Central memory CD8-positive, alpha-beta T cell (primary cell): ENCODE measurements at regions not wholly inside any gene's neighbourhood (a gene's known extent, or its start where the extent isn't known, plus 50 kb on each side); places are given as distances from the start of the nearest gene placed in this dataset.
"Not testable (repeated sequence)": the region's sequence is repeated elsewhere in the genome, so short reads cannot be mapped to it uniquely, and the experiment has no call there.

Experiments used
- ATAC-seq: fragments of 150-1000 bp; cut with Tn5 transposase; replicated peaks from 2 replicates; pipeline ENCODE4 v1.10.0; 2022; ENCODE audit warnings: mild to moderate bottlenecking, moderate FRiP score, moderate number of reproducible peaks; ENCODE audit not compliant: poor library complexity, severe bottlenecking; ENCODE audit errors: extremely low read depth
- DNase-seq, 2 donors: peaks; one replicate each; pipeline ENCODE4 v3.0.0; 2021; ENCODE audit warnings: low spot score in 2 of 2
- H3K27ac Mint-ChIP-seq: one replicate; pipeline ENCODE4 v1.8.0; 2022; ENCODE audit warnings: low read depth, mild to moderate bottlenecking, moderate library complexity, mixed read lengths
- H3K27me3 Mint-ChIP-seq: one replicate; pipeline ENCODE4 v1.8.0; 2022; ENCODE audit warnings: mixed read lengths
- H3K36me3 Mint-ChIP-seq: one replicate; pipeline ENCODE4 v1.8.0; 2022; ENCODE audit warnings: mild to moderate bottlenecking, moderate library complexity, mixed read lengths; ENCODE audit not compliant: insufficient read depth
- H3K4me1 Mint-ChIP-seq: one replicate; pipeline ENCODE4 v1.8.0; 2022; ENCODE audit warnings: mixed read lengths
- H3K4me3 Mint-ChIP-seq: one replicate; pipeline ENCODE4 v1.8.0; 2022; ENCODE audit warnings: mild to moderate bottlenecking, moderate library complexity, mixed read lengths
- H3K9me3 Mint-ChIP-seq: one replicate; pipeline ENCODE4 v1.8.0; 2022; ENCODE audit warnings: mixed read lengths

DNA sequence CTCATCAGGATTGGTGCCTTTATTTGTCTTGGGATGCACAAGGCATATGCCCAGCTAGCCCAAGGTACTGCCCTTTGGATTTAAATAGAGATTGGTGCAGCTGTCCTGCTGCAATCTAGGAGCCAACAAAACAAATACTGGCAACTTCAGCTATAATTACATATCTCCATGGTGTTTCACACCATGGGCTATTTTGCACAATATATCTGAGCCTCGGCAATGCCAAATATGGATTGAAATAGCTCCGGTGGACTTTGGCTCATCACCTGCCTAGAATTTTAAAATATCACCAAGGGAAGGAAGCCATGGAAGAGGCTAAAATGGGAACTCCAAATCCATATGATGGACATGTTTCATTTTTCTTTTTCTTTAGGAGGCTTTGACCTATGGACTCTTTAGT, 367.8 kb upstream of the UMPS start:
- Mint-ChIP-seq H3K4me1 (no peaks in the 10 kb centered on the region), H3K27me3 (peaks cover 5% of the 10 kb centered on the region), H3K4me3 (no peak overlapping the region), H3K27ac (no peak overlapping the region), H3K9me3 (peaks cover 2% of the 10 kb centered on the region), H3K36me3 (no peaks in the 10 kb centered on the region)
- no peak for DNase-seq
- no peak for ATAC-seq

DNA sequence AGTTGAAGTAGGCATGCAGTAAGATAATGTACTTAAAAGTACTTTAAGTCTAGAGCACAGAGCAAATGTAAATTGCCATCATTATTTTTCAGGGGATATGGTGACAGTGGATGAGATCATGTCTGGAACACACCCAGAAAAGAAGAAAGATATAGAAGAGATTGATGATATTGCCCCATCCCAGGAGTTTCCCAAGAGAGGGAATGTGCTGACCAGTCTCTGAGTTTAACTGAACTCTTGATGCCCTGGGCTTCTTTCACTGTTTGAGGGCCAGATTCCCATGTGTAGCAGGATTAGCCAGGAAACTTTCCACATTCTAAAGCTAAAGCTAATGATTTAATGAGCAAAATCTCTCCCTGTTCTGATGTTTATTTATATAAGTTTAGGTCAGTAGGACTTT, 366.8 kb upstream of the UMPS start:
- Mint-ChIP-seq H3K36me3 (no peaks in the 10 kb centered on the region), H3K27me3 (no peaks in the 10 kb centered on the region), H3K4me3 (no peak overlapping the region), H3K4me1 (no peaks in the 10 kb centered on the region), H3K27ac (no peak overlapping the region), H3K9me3 (no peaks in the 10 kb centered on the region)
- DNase-seq (no peak), ATAC-seq (no peak)

DNA sequence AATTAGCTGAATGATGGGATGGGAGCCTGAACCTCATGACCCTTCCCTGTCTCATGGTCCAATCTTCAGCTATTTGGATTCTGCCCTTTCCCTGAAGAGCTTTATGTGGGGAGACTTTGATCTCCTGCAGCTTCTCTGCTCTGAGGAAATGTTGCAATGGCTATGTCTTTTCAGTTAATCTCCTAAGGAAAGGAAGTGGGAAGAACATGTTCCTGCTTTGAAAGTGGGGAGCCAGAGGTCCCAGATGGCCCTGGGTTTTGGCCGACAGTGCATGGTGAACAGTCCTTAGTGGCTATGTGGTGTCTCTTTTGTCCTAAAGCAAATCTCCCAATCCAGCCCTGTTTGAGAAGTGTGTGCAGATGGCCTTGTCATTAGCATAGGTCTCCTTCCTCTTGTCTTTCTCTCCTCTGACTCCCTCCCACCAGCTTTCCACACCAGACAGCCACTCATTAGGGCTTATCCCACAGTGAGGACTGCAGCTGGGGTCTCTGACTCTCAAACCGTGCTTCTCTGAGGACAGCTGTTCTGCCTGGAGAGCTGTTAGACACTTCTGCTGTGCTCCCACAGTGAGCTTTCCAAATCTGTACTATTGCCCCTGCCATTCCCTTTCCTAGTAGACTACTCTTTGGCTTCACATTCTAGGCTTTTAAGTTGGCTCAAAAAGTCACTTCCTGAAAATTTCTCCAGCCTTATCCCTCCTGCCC, 365.8 kb upstream of the UMPS start:
- DNase-seq, result no peak
- H3K9me3 Mint-ChIP-seq, result no peaks in the 10 kb centered on the region
- no peaks in the 10 kb centered on the region for H3K4me1 Mint-ChIP-seq
- no peaks in the 10 kb centered on the region for H3K27me3 Mint-ChIP-seq
- no peak overlapping the region for H3K4me3 Mint-ChIP-seq
- no peak overlapping the region for H3K27ac Mint-ChIP-seq
- ATAC-seq, result no peak
- H3K36me3 Mint-ChIP-seq, result no peaks in the 10 kb centered on the region

DNA sequence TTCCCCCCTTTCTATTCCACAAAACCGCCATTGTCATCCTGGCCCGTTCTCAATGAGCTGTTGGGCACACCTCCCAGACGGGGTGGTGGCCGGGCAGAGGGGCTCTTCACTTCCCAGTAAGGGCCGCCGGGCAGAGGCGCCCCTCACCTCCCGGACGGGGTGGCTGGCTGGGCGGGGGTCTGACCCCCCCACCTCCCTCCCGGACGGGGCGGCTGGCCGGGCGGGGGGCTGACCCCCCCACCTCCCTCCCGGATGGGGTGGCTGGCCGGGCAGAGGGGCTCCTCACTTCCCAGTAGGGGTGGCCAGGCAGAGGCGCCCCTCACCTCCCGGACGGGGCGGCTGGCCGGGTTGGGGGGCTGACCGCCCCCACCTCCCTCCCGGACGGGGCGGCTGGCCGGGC, 363.6 kb upstream of the UMPS start:
- H3K4me3 Mint-ChIP-seq, H3K4me1 Mint-ChIP-seq, H3K27me3 Mint-ChIP-seq, H3K36me3 Mint-ChIP-seq, H3K27ac Mint-ChIP-seq, ATAC-seq, DNase-seq, H3K9me3 Mint-ChIP-seq: not testable (repeated sequence)

DNA sequence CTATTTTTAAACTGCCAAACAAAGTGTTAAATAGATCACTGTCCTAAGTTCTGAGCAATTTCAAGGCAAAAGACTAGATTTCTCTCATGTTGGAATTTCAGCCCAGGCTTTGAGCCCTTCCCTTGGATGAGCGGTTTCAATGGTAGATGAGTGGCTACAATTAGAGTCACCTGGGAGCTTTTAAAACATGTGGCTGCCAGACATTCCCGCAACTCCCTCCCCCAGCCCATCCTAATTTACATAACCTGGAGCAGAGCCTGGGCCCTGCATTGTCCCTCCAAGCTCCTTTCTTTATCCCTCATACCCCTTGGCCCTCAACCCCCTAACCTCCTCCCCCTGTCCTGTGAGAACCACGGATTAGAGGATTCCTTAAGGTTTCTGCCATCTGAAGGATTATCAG, 357.5 kb upstream of the UMPS start:
- no peak overlapping the region for H3K4me3 Mint-ChIP-seq
- no peak for ATAC-seq
- peaks cover 40% of the 10 kb centered on the region for H3K27me3 Mint-ChIP-seq
- DNase-seq, result no peak
- H3K27ac Mint-ChIP-seq, result no peak overlapping the region
- no peaks in the 10 kb centered on the region for H3K4me1 Mint-ChIP-seq
- no peaks in the 10 kb centered on the region for H3K9me3 Mint-ChIP-seq
- no peaks in the 10 kb centered on the region for H3K36me3 Mint-ChIP-seq

DNA sequence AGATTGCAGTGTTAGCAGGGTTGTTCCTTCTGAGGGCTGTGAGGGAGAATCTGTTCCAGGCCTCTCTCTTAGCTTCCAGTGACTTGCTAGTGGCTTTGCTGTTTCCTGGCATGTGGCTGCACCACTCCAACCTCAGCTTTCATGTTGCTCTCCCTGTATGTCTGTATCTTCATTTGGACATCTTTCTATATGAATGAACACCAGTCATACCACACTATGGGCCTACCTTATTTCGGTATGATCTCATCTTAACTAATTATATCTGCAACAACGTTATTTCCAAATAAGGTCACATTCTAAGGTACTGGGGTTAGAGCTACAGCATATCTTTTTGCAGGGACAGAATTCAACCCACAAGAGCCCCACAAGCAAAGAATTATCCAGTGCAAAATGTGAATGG, 356.7 kb upstream of the UMPS start:
- no peak overlapping the region for H3K4me3 Mint-ChIP-seq
- DNase-seq (no peak), ATAC-seq (no peak)
- H3K36me3 Mint-ChIP-seq, result no peaks in the 10 kb centered on the region
- H3K9me3 Mint-ChIP-seq, result no peaks in the 10 kb centered on the region
- peaks cover 48% of the 10 kb centered on the region for H3K27me3 Mint-ChIP-seq
- H3K27ac Mint-ChIP-seq, result no peak overlapping the region
- no peaks in the 10 kb centered on the region for H3K4me1 Mint-ChIP-seq

DNA sequence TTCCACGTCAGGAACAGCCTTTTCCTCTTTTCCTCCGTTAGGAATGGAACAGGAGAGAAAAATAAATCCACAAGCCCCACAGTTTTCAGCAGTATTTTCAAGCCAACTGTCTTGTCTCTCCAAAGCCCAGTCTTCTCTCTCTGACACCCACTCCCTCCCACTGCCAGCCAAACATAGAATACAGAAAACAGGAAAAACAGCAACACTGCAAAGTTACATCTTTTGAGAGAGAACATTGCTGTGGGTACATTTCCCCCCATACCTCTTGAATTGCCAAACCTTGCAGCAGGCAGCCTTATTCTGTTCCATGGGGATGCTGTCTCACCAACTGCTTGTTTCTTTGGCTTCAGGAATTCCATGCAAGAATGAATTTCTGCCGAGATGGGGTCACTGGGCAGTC, 355.7 kb upstream of the UMPS start:
- DNase-seq, result no peak
- no peak for ATAC-seq
- H3K9me3 Mint-ChIP-seq, result no peaks in the 10 kb centered on the region
- no peaks in the 10 kb centered on the region for H3K36me3 Mint-ChIP-seq
- H3K4me1 Mint-ChIP-seq, result no peaks in the 10 kb centered on the region
- H3K27ac Mint-ChIP-seq, result no peak overlapping the region
- H3K4me3 Mint-ChIP-seq, result no peak overlapping the region
- peaks cover 55% of the 10 kb centered on the region for H3K27me3 Mint-ChIP-seq

DNA sequence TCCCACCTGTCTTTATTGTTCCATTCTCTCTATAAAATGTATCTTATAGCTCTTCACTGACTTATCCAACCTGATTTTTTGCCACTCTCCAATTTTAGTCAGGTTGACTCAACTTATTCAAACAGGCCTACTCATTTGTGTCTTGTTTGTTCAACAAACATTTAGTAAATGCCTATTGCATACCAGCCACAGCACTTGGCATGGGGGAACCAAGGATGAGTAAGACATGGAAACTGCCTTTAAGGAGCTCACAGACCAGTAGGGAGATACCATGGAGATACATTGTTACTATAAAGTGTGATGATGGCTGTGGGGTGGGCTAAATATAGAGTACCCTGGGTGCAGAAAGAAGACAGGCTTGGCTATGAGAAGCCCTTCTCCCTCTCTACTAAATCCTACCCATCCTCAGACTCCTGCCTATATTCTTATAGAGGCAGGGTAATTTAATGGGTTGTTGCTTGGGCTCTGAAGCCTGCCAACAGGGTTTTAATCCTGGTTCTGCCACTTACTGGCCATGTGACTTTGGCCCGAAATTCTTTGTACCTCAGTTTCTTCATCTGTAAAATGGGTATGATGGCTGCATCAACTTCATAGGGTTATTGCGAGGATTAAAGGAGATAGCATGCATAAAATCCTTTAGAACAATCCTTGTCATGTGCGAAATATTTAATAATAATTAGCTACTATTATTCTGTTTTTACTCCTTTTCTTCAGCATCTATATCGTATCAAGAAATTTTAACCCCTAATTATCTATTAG, 348.5 kb upstream of the UMPS start:
- peaks cover 75% of the 10 kb centered on the region for H3K27me3 Mint-ChIP-seq
- no peaks in the 10 kb centered on the region for H3K36me3 Mint-ChIP-seq

DNA sequence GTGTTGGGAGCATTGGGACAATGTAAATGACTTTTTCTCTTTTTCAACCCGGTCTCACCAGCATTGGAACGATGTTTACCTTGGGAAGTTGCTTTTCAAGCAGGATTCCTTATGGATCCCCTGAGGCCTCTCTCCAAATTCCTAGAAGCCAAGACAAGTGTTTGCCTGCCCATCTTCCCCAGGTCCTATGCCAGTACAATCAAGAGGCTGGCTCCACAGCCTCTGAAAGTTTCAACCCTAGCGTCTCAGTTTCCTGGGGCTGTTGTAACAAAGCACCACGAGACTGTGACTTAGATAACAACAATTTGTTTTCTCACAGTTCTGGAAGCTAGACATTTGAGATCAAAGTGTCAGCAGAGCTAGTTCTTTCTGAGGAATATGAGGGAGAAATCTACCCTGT, 347.2 kb upstream of the UMPS start:
- Mint-ChIP-seq H3K4me3 (no peak overlapping the region), H3K4me1 (no peaks in the 10 kb centered on the region), H3K27ac (no peak overlapping the region), H3K9me3 (no peaks in the 10 kb centered on the region), H3K27me3 (peaks cover 79% of the 10 kb centered on the region), H3K36me3 (no peaks in the 10 kb centered on the region)
- ATAC-seq (no peak), DNase-seq (no peak)

More for the DNA sequence above, 348.5 kb upstream of the UMPS start:
- Mint-ChIP-seq H3K9me3 (no peaks in the 10 kb centered on the region), H3K4me3 (no peak overlapping the region), H3K27ac (no peak overlapping the region), H3K4me1 (no peaks in the 10 kb centered on the region)
- DNase-seq, result no peak
- ATAC-seq, result no peak

DNA sequence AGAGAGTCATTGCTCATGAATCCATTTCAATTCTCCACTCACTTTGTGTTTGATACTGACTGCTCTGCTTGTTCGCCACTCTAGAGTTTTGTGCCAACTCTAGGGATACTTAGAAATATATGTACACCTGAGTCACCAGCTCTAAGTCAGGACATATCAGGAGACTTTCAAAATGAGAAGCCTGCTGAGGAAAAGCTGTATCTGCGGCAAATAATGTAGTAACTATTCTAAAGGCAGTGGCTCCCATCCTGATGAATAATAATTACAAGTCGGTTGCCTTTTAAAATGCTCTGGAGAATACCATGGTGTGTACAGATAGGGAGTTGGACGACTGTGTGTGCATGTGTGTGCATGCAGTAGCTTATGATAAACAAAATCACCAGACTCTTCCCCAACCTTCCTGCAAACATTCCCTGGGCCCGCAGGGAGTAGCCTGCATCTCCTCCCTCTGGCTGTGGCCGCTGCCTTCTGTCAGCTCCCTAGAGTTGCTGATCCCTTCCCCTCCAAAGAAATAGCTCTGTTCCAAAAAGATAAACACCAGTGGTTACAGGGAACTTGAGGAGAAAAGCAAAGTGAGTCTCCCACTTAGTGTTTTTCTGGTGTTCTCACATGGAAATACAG, 346.3 kb upstream of the UMPS start:
- ATAC-seq, result no peak
- H3K36me3 Mint-ChIP-seq, result no peaks in the 10 kb centered on the region
- H3K27ac Mint-ChIP-seq, result no peak overlapping the region
- peaks cover 79% of the 10 kb centered on the region for H3K27me3 Mint-ChIP-seq
- no peaks in the 10 kb centered on the region for H3K4me1 Mint-ChIP-seq
- no peak overlapping the region for H3K4me3 Mint-ChIP-seq
- DNase-seq, result no peak
- no peaks in the 10 kb centered on the region for H3K9me3 Mint-ChIP-seq

DNA sequence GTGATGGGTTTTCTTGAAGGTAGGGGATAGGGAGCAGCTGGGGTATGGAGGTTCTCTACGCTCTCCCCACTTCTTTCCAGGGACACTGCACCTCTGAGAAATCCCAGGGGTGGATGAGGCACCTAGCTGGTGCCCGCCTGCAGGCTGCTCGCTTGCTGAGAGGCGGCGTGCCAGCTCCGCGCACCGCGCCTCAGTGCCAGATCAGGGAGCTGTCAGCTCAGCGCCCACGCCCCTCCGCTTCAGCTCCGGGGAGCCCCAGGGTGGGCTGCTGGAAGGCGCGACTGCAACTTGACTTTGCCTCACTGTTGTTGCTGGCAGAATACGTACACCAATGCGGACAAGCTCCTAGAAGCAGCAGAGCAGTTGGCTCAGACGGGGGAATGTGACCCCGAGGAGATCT, 345.7 kb upstream of the UMPS start:
- H3K27me3 Mint-ChIP-seq, result peaks cover 81% of the 10 kb centered on the region
- no peaks in the 10 kb centered on the region for H3K9me3 Mint-ChIP-seq
- no peak overlapping the region for H3K4me3 Mint-ChIP-seq
- DNase-seq, result no peak
- H3K36me3 Mint-ChIP-seq, result no peaks in the 10 kb centered on the region
- H3K27ac Mint-ChIP-seq, result no peak overlapping the region
- no peaks in the 10 kb centered on the region for H3K4me1 Mint-ChIP-seq
- ATAC-seq, result no peak

DNA sequence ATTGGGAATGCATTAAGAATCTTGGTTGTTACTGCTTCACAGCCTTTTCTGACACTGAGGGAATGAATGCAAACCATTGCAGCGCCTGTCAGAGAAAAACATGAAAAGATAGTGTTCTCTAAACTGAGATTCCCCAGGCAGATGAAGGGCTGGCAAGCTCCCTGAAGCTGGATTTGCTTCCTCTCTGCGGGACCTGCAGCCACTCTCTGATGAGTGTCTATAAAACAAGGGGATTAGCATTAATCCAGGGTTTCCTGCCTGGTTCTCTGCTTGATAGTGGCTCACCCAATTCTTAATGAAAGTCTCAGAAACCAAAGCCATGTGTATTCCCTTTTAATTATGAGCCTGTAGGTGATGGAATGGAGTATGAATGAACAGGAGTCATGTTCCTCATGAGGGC, 344.3 kb upstream of the UMPS start:
- peaks cover 74% of the 10 kb centered on the region for H3K27me3 Mint-ChIP-seq
- no peak overlapping the region for H3K4me3 Mint-ChIP-seq
- H3K27ac Mint-ChIP-seq, result no peak overlapping the region
- no peak for ATAC-seq
- no peaks in the 10 kb centered on the region for H3K9me3 Mint-ChIP-seq
- no peaks in the 10 kb centered on the region for H3K36me3 Mint-ChIP-seq
- H3K4me1 Mint-ChIP-seq, result no peaks in the 10 kb centered on the region
- no peak for DNase-seq

DNA sequence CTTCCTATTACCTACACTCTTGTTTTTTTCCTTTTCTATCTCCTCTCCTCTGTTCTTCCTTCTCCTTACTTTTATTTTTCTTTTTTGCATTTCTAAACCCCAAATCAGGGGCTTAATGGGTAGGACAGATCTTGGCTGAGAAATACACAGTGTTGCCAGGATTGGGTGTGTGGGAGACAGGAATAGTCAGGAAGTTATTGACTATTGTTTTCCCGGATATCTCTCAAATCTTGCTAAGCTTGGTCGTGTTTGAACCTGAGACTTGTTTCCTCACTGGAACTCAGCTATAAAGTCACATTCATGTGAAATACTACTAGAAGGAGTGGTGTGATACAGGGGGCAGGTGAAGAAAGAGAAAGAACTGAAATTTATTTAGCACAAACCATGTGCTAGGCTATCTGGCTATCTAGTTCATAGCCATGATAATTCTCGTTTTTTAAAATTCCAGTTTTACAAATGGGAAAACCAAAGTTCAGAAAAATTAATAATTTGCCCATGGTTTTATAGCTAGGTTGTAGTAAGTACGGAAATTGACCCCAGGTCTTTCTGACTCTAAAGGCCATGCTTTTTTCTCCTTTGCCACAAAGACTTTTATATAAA, 343.2 kb upstream of the UMPS start:
- Mint-ChIP-seq H3K27me3 (peaks cover 78% of the 10 kb centered on the region), H3K36me3 (no peaks in the 10 kb centered on the region), H3K4me1 (no peaks in the 10 kb centered on the region), H3K4me3 (no peak overlapping the region), H3K27ac (no peak overlapping the region), H3K9me3 (no peaks in the 10 kb centered on the region)
- ATAC-seq, result no peak
- no peak for DNase-seq
